ENCODE measurements at regions not wholly inside any gene's neighbourhood (a gene's known extent, or its start where the extent isn't known, plus 50 kb on each side); places are given as distances from the start of the nearest gene placed in this dataset.

DNA sequence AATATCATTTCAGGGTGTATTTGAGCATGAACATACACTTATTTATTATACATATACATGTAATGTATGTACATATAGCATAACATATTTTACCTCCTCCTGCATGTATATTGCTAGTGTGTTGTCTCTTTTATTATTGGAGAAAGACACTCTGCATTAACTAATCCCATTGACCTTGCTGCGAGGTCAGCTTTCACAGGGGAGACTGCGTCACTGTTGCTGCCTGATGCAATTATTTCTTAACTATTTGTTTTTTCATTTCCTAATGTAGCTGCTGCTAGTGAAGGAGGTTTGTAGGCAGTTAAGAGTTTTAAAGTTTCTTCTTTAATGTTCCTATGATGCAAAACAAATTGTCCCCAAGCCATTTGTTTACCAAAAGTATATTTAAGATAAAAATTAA, 185.4 kb upstream of the CNTN5 start:
- Histone ChIP-seq H3K27ac (no peak overlapping the region), H3K27me3 (no peaks in the 10 kb centered on the region), H3K4me1 (no peaks in the 10 kb centered on the region), H3K36me3 (no peaks in the 10 kb centered on the region), H3K4me3 (no peak overlapping the region), H3K9me3 (no peaks in the 10 kb centered on the region)
- DNase-seq = no peak
- in situ Hi-C loops (cut with MboI; ENCODE audit: low sequenced_read_pairs in 4 of 4) = no loop called here
- ATAC-seq = no peak
- intact Hi-C loops (cut with DNase I; ENCODE audit: low total_unique reads) = no loop called here
- TF ChIP-seq, protein P1, sequence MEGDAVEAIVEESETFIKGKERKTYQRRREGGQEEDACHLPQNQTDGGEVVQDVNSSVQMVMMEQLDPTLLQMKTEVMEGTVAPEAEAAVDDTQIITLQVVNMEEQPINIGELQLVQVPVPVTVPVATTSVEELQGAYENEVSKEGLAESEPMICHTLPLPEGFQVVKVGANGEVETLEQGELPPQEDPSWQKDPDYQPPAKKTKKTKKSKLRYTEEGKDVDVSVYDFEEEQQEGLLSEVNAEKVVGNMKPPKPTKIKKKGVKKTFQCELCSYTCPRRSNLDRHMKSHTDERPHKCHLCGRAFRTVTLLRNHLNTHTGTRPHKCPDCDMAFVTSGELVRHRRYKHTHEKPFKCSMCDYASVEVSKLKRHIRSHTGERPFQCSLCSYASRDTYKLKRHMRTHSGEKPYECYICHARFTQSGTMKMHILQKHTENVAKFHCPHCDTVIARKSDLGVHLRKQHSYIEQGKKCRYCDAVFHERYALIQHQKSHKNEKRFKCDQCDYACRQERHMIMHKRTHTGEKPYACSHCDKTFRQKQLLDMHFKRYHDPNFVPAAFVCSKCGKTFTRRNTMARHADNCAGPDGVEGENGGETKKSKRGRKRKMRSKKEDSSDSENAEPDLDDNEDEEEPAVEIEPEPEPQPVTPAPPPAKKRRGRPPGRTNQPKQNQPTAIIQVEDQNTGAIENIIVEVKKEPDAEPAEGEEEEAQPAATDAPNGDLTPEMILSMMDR (IDR thresholded peaks at IDR 0.05 in 4 of 5, conservative IDR thresholded peaks at IDR 0.05 in 1 of 5) = no peak
- TF ChIP-seq POLR2A (IDR thresholded peaks at IDR 0.05) = no peak

DNA sequence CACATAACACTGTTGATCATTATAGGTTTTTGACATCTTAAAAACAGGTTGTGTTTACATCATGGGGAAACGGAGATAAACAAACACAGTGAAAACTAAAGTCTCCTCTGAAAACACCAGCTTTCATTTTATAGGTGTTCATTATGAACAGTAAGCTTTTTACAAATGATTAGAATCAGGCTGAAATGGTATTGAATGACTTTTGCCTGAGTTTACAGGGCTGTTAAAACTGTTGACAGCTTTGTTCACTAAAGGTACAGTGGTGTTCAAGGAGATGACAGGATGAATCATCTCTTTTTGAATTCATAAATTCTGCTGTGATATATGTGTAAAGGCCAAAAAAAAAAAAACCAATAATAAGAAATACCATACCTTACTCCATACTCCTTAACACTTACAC, 184.6 kb upstream of the CNTN5 start:
- TF ChIP-seq POLR2A (IDR thresholded peaks at IDR 0.05) = no peak
- TF ChIP-seq, protein P1 (IDR thresholded peaks at IDR 0.05 in 4 of 5, conservative IDR thresholded peaks at IDR 0.05 in 1 of 5) = no peak
- H3K4me3 ChIP-seq = no peak overlapping the region
- in situ Hi-C loops (cut with MboI; ENCODE audit: low sequenced_read_pairs in 4 of 4) (no loop called here), intact Hi-C loops (cut with DNase I; ENCODE audit: low total_unique reads) (no loop called here)
- no peaks in the 10 kb centered on the region for H3K36me3 ChIP-seq
- no peaks in the 10 kb centered on the region for H3K4me1 ChIP-seq
- no peaks in the 10 kb centered on the region for H3K9me3 ChIP-seq
- DNase-seq (no peak), ATAC-seq (no peak)
- H3K27ac ChIP-seq = no peak overlapping the region
- no peaks in the 10 kb centered on the region for H3K27me3 ChIP-seq

DNA sequence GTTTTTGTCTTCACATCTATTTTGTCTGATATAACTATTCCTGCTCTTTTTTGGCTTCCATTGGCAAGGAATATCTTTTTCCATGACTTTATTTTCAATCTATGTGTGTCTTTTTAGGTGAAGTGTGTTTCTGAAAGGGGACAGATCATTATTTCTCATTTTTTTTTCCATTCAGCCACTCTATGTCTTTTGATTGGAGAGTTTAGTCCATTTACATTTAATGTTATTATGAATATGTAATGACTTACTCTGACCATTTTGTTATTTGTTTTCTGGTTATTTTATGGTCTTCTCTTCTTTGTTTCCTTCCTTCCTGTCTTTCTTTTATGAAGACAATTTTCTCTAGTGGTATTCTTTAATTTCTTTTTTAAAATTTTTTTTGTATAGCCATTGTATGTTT, 178.6 kb upstream of the CNTN5 start:
- H3K27ac ChIP-seq = no peak overlapping the region
- no peak for TF ChIP-seq POLR2A (IDR thresholded peaks at IDR 0.05)
- TF ChIP-seq, protein P1 (IDR thresholded peaks at IDR 0.05 in 4 of 5, conservative IDR thresholded peaks at IDR 0.05 in 1 of 5) = no peak
- no peak overlapping the region for H3K4me3 ChIP-seq
- intact Hi-C loops (cut with DNase I; ENCODE audit: low total_unique reads) (no loop called here), in situ Hi-C loops (cut with MboI; ENCODE audit: low sequenced_read_pairs in 4 of 4) (no loop called here)
- no peak for ATAC-seq
- peaks cover 0 to 7% (median 0%) of the 10 kb centered on the region in 3 donors for H3K9me3 ChIP-seq
- no peaks in the 10 kb centered on the region for H3K27me3 ChIP-seq
- H3K4me1 ChIP-seq = no peaks in the 10 kb centered on the region
- no peaks in the 10 kb centered on the region for H3K36me3 ChIP-seq
- DNase-seq = no peak

DNA sequence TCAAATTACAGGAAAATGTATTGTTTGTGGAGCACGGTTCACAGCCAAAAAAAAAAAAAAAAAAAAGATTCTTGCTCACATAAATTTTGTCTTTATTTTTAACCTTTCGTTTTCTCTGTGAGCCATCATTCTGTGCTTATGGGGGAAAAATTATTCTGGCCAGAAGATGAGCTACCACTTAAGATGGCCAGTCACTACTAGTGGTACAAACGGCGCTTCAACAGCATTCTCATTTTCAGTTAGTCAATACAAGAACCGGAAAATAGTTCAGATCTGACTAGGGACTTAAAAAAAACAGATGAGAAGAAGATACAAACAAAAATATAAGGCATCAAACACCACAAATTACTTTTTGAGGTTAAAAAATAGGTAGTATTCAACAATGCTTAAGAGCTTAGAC, 158.6 kb upstream of the CNTN5 start:
- Histone ChIP-seq H3K4me3 (no peak overlapping the region), H3K36me3 (no peaks in the 10 kb centered on the region), H3K27me3 (no peaks in the 10 kb centered on the region), H3K9me3 (no peaks in the 10 kb centered on the region), H3K27ac (no peak overlapping the region), H3K4me1 (no peaks in the 10 kb centered on the region)
- in situ Hi-C loops (cut with MboI; ENCODE audit: low sequenced_read_pairs in 4 of 4) (no loop called here), intact Hi-C loops (cut with DNase I; ENCODE audit: low total_unique reads) (no loop called here)
- TF ChIP-seq, protein P1 (IDR thresholded peaks at IDR 0.05 in 4 of 5, conservative IDR thresholded peaks at IDR 0.05 in 1 of 5) = no peak
- DNase-seq (no peak), ATAC-seq (no peak)

DNA sequence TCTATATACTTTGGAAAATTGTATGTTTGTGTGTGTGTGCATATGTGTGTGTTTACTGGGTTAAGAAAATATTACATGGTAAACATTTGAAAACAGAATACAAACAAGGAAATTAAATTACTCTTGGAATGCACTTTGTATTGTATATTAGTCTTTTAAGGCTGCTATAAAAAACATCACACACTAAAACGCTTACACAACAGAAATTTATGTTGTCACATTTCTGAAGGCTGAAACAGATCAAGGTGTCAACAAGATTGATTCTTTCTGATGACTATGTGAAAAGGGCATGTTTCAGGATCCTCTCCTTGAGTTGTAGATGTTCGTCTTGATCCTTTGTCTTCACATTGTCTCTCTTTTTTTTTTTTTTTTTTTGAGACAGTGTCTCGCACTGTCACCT, 149.1 kb upstream of the CNTN5 start:
- no peak overlapping the region for H3K27ac ChIP-seq
- H3K9me3 ChIP-seq = no peaks in the 10 kb centered on the region
- ATAC-seq (no peak), DNase-seq (no peak)
- in situ Hi-C loops (cut with MboI; ENCODE audit: low sequenced_read_pairs in 4 of 4) = no loop called here
- no peak for TF ChIP-seq POLR2A (IDR thresholded peaks at IDR 0.05)
- TF ChIP-seq, protein P1 (IDR thresholded peaks at IDR 0.05 in 4 of 5, conservative IDR thresholded peaks at IDR 0.05 in 1 of 5) = no peak
- H3K27me3 ChIP-seq = no peaks in the 10 kb centered on the region
- no peaks in the 10 kb centered on the region for H3K4me1 ChIP-seq
- intact Hi-C loops (cut with DNase I; ENCODE audit: low total_unique reads) = no loop called here
- H3K4me3 ChIP-seq = no peak overlapping the region
- no peaks in the 10 kb centered on the region for H3K36me3 ChIP-seq

Data from gastrocnemius medialis (tissue), 4 donors.